GM19397 (cell line): ENCODE measurements at regions not wholly inside any gene's neighbourhood (a gene's known extent, or its start where the extent isn't known, plus 50 kb on each side); places are given as distances from the start of the nearest gene placed in this dataset.
"Not testable (repeated sequence)": the region's sequence is repeated elsewhere in the genome, so short reads cannot be mapped to it uniquely, and the experiment has no call there.

ENCODE experiments used
- ATAC-seq: cut with Tn5 transposase; IDR thresholded peaks from one replicate; pipeline ENCODE4 v1.9.1; 2021; ENCODE audit warnings: mild to moderate bottlenecking, moderate library complexity; ENCODE audit not compliant: unreplicated experiment

GRCh38 chr18:79595876-79596374 lies 83.7 kb upstream of the CTDP1 start:
- ATAC-seq, result no peak

GRCh38 chr18:79596446-79597175 lies 83.0 kb upstream of the CTDP1 start:
- no peak for ATAC-seq

- ATAC-seq, result no peak
Observed at GRCh38 chr18:79597176-79597830, 82.3 kb upstream of the CTDP1 start.

GRCh38 chr18:79597831-79598632 lies 81.6 kb upstream of the CTDP1 start:
- no peak for ATAC-seq

- ATAC-seq, result no peak
Observed at GRCh38 chr18:79598633-79599175, 80.9 kb upstream of the CTDP1 start.

GRCh38 chr18:79599441-79599931 lies 80.1 kb upstream of the CTDP1 start:
- ATAC-seq, result no peak

GRCh38 chr18:79600141-79600540 lies 79.5 kb upstream of the CTDP1 start:
- no peak for ATAC-seq

- ATAC-seq, result no peak
Observed at GRCh38 chr18:79600596-79600995, 79.0 kb upstream of the CTDP1 start.

- ATAC-seq, result no peak
Observed at GRCh38 chr18:79601234-79601633, 78.4 kb upstream of the CTDP1 start.

GRCh38 chr18:79603321-79604204 lies 76.0 kb upstream of the CTDP1 start:
- no peak for ATAC-seq

GRCh38 chr18:79604205-79604912 lies 75.2 kb upstream of the CTDP1 start:
- no peak for ATAC-seq

GRCh38 chr18:79604913-79605880 lies 74.4 kb upstream of the CTDP1 start:
- ATAC-seq, result no peak

- not testable (repeated sequence) for ATAC-seq
Observed at GRCh38 chr18:79606071-79606470, 73.5 kb upstream of the CTDP1 start.

GRCh38 chr18:79606621-79607331 lies 72.8 kb upstream of the CTDP1 start:
- ATAC-seq, result no peak

GRCh38 chr18:79607361-79607952 lies 72.1 kb upstream of the CTDP1 start:
- ATAC-seq, result no peak

GRCh38 chr18:79608069-79608468 lies 71.5 kb upstream of the CTDP1 start:
- ATAC-seq, result no peak

GRCh38 chr18:79608535-79608934 lies 71.1 kb upstream of the CTDP1 start:
- ATAC-seq, result no peak
